HEK293 (cell line): ENCODE measurements at regions not wholly inside any gene's neighbourhood (a gene's known extent, or its start where the extent isn't known, plus 50 kb on each side); places are given as distances from the start of the nearest gene placed in this dataset.

Experiments used
- CTCF ChIA-PET: fragments of 350-600 bp; formaldehyde crosslinking; extraction: SDS; loops from one replicate; lab custom pipeline; 2021; ENCODE audit warnings: antibody characterized with exemption; lab: Yijun Ruan, JAX
- POLR2A ChIA-PET: fragments of 300-600 bp; formaldehyde crosslinking; extraction: SDS; loops from one replicate; lab custom pipeline; 2020; ENCODE audit warnings: antibody characterized with exemption, inconsistent platforms; lab: Yijun Ruan, JAX
- H3K27ac ChIP-seq: fragments of 200-500 bp; sonication (Bioruptor generic); 2 replicates; pipeline ENCODE4 v1.5.1; 2014; ENCODE audit warnings: low read depth, low read length, control low read depth, inconsistent platforms; ENCODE audit errors: extremely low read depth
- H3K36me3 ChIP-seq, 2 experiments: fragments of 200-500 bp in 1 of 2; sonication (Bioruptor generic) in 1 of 2; 1 replicate in 1 of 2; 2 replicates in 1 of 2; pipeline ENCODE4 v1.5.1; 2014 to 2017; ENCODE audit warnings: inconsistent platforms in 2 of 2, low read length in 2 of 2; ENCODE audit not compliant: control insufficient read depth in 2 of 2, insufficient read depth in 1 of 2
- H3K4me1 ChIP-seq: fragments of 200-500 bp; sonication (Bioruptor generic); 2 replicates; pipeline ENCODE4 v1.5.1; 2014; ENCODE audit warnings: mild to moderate bottlenecking, low read length, inconsistent platforms; ENCODE audit not compliant: control insufficient read depth, insufficient read depth
- H3K4me3 ChIP-seq: 2 replicates; pipeline ENCODE4 v1.5.1; 2011; ENCODE audit warnings: low read depth, mild to moderate bottlenecking, control low read depth, low read length, moderate library complexity
- H3K9me3 ChIP-seq: fragments of 200-500 bp; sonication (Bioruptor generic); 2 replicates; pipeline ENCODE4 v1.5.1; 2014; ENCODE audit warnings: low read depth, low read length, inconsistent platforms; ENCODE audit not compliant: control insufficient read depth, insufficient read depth
- BCL11B ChIP-seq: fragments of 450-650 bp; formaldehyde crosslinking; IDR thresholded peaks from 2 replicates; pipeline ENCODE4 v1.5.1; 2016; ENCODE audit warnings: low read depth, missing biosample characterization, missing genetic modification characterization
- GLI4 ChIP-seq: fragments of 450-650 bp; formaldehyde crosslinking; IDR thresholded peaks from 2 replicates; pipeline ENCODE4 v1.5.1; 2016; ENCODE audit warnings: missing biosample characterization, missing genetic modification characterization
- REST ChIP-seq: fragments of 450-650 bp; formaldehyde crosslinking; IDR thresholded peaks from 2 replicates; pipeline ENCODE4 v1.5.1; 2016; ENCODE audit warnings: missing biosample characterization, missing genetic modification characterization
- ZBTB17 ChIP-seq: fragments of 450-650 bp; formaldehyde crosslinking; IDR thresholded peaks from 2 replicates; pipeline ENCODE4 v1.5.1; 2016; ENCODE audit warnings: missing biosample characterization, missing genetic modification characterization
- ZBTB20 ChIP-seq: fragments of 450-650 bp; formaldehyde crosslinking; IDR thresholded peaks from 2 replicates; pipeline ENCODE4 v1.5.1; 2016; ENCODE audit warnings: missing biosample characterization, missing genetic modification characterization
- ZBTB44 ChIP-seq: fragments of 450-650 bp; IDR thresholded peaks from 2 replicates; pipeline ENCODE4 v1.5.1; 2018; ENCODE audit warnings: missing biosample characterization, mild to moderate bottlenecking, missing genetic modification characterization
- ZBTB49 ChIP-seq: fragments of 450-650 bp; formaldehyde crosslinking; IDR thresholded peaks from 2 replicates; pipeline ENCODE4 v1.5.1; 2016; ENCODE audit warnings: missing biosample characterization, missing genetic modification characterization, low read depth
- ZFP69B ChIP-seq: fragments of 450-650 bp; formaldehyde crosslinking; IDR thresholded peaks from 2 replicates; pipeline ENCODE4 v1.5.1; 2016; ENCODE audit warnings: missing biosample characterization, missing genetic modification characterization
- ZNF239 ChIP-seq: fragments of 450-650 bp; formaldehyde crosslinking; IDR thresholded peaks from 2 replicates; pipeline ENCODE4 v1.5.1; 2016; ENCODE audit warnings: missing biosample characterization, missing genetic modification characterization
- ZNF416 ChIP-seq: fragments of 450-650 bp; formaldehyde crosslinking; IDR thresholded peaks from 2 replicates; pipeline ENCODE4 v1.5.1; 2016; ENCODE audit warnings: missing biosample characterization, missing genetic modification characterization
- ZNF473 ChIP-seq: fragments of 450-650 bp; formaldehyde crosslinking; IDR thresholded peaks from 2 replicates; pipeline ENCODE4 v1.5.1; 2017; ENCODE audit warnings: missing biosample characterization, missing genetic modification characterization
- ZNF513 ChIP-seq: fragments of 450-650 bp; IDR thresholded peaks from 2 replicates; pipeline ENCODE4 v1.5.1; 2018; ENCODE audit warnings: missing biosample characterization, missing genetic modification characterization
- ZNF596 ChIP-seq: fragments of 450-650 bp; IDR thresholded peaks from 2 replicates; pipeline ENCODE4 v1.5.0; 2018; ENCODE audit warnings: missing biosample characterization, mild to moderate bottlenecking, missing genetic modification characterization, moderate library complexity
- ZNF670 ChIP-seq: fragments of 450-650 bp; formaldehyde crosslinking; IDR thresholded peaks from 2 replicates; pipeline ENCODE4 v1.5.1; 2016; ENCODE audit warnings: missing biosample characterization, missing genetic modification characterization, low read depth
- ZNF76 ChIP-seq: fragments of 450-650 bp; formaldehyde crosslinking; IDR thresholded peaks from 2 replicates; pipeline ENCODE4; 2016; ENCODE audit warnings: low read depth, missing biosample characterization, missing genetic modification characterization, borderline replicate concordance
- ZNF776 ChIP-seq: fragments of 450-650 bp; formaldehyde crosslinking; IDR thresholded peaks from 2 replicates; pipeline ENCODE4 v1.5.0; 2017; ENCODE audit warnings: missing biosample characterization, missing genetic modification characterization, borderline replicate concordance
- TF ChIP-seq, protein P1 (sequence below): fragments of 450-650 bp; formaldehyde crosslinking; IDR thresholded peaks from 2 replicates; pipeline ENCODE4 v1.5.1; 2016; ENCODE audit warnings: missing biosample characterization, missing genetic modification characterization

DNA sequence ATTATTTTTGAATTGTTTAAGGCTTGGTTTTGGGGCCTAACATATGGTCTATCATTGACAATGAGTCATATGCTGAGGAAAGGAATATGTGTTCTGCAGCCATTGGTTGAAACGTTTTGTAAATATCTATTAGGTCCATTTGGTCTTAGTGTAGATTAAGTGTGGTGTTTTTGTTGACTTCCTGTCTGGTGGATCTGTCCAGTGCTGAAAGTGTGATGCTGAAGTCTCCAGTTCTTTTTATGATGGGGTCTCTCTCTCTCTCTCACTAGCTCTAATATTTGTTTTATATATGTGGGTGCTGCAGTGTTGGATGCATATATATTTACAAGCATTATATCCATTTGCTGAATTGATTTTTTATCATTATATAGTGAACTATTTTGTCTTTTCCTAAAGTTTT lies 727.2 kb downstream of the KHDRBS2 start:
- ChIA-PET CTCF (no interaction called here), POLR2A (no interaction called here)
- Histone ChIP-seq H3K36me3 (no peaks in the 10 kb centered on the region), H3K4me3 (no peak overlapping the region), H3K27ac (no peak overlapping the region), H3K4me1 (no peaks in the 10 kb centered on the region), H3K9me3 (no peaks in the 10 kb centered on the region)
- no peak for TF ChIP-seq ZBTB49 (tag by site-specific recombination)
- no peak for TF ChIP-seq ZNF416 (tag by site-specific recombination)
- no peak for TF ChIP-seq ZNF239 (tag by site-specific recombination)
- TF ChIP-seq ZNF670 (tag by site-specific recombination), result no peak
- no peak for TF ChIP-seq ZBTB20
- peak; percentile 68 for TF ChIP-seq REST
- TF ChIP-seq ZNF76 (tag by site-specific recombination), result no peak
- TF ChIP-seq, all 188 proteins: peak for 1

GRCh38 chr6:61555993-61556392 lies 730.0 kb downstream of the KHDRBS2 start:
- CTCF ChIA-PET, result no interaction called here
- Histone ChIP-seq H3K36me3 (no peaks in the 10 kb centered on the region), H3K27ac (no peak overlapping the region), H3K4me1 (no peaks in the 10 kb centered on the region), H3K9me3 (no peaks in the 10 kb centered on the region), H3K4me3 (no peak overlapping the region)
- TF ChIP-seq ZBTB44 (no peak), ZNF776 (tag by site-specific recombination) (no peak), ZNF596 (tag by site-specific recombination) (no peak), ZFP69B (tag by site-specific recombination) (no peak), BCL11B (tag by site-specific recombination) (no peak)
- POLR2A ChIA-PET, result no interaction called here

GRCh38 chr6:61538801-61539200 lies 747.2 kb downstream of the KHDRBS2 start:
- H3K36me3 ChIP-seq, result no peaks in the 10 kb centered on the region
- no peaks in the 10 kb centered on the region for H3K4me1 ChIP-seq
- ChIA-PET CTCF (no interaction called here), POLR2A (no interaction called here)
- H3K9me3 ChIP-seq, result no peaks in the 10 kb centered on the region
- H3K27ac ChIP-seq, result no peak overlapping the region
- no peak overlapping the region for H3K4me3 ChIP-seq
- TF ChIP-seq ZNF473 (tag by site-specific recombination) (no peak), GLI4 (tag by site-specific recombination) (no peak), ZNF513 (no peak), REST (no peak), ZBTB17 (tag by site-specific recombination) (no peak)
- TF ChIP-seq, protein P1, sequence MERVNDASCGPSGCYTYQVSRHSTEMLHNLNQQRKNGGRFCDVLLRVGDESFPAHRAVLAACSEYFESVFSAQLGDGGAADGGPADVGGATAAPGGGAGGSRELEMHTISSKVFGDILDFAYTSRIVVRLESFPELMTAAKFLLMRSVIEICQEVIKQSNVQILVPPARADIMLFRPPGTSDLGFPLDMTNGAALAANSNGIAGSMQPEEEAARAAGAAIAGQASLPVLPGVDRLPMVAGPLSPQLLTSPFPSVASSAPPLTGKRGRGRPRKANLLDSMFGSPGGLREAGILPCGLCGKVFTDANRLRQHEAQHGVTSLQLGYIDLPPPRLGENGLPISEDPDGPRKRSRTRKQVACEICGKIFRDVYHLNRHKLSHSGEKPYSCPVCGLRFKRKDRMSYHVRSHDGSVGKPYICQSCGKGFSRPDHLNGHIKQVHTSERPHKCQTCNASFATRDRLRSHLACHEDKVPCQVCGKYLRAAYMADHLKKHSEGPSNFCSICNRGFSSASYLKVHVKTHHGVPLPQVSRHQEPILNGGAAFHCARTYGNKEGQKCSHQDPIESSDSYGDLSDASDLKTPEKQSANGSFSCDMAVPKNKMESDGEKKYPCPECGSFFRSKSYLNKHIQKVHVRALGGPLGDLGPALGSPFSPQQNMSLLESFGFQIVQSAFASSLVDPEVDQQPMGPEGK (tag by site-specific recombination), result no peak
